OCI-LY1 (cell line): ENCODE measurements at regions not wholly inside any gene's neighbourhood (a gene's known extent, or its start where the extent isn't known, plus 50 kb on each side); places are given as distances from the start of the nearest gene placed in this dataset.

Experiments
- H2AFZ ChIP-seq: fragments of 200-600 bp; sonication (generic), shearing (Covaris generic); 2 replicates; pipeline ENCODE4 v1.6.0; 2014; ENCODE audit warnings: antibody characterized with exemption, mild to moderate bottlenecking, low read length
- H3F3A ChIP-seq: fragments of 200-600 bp; sonication (generic), shearing (Covaris generic); 2 replicates; pipeline ENCODE4 v1.6.0; 2014; ENCODE audit warnings: mild to moderate bottlenecking, antibody characterized with exemption, low read length, moderate library complexity; ENCODE audit not compliant: insufficient read depth
- H3K27ac ChIP-seq: fragments of 200-600 bp; sonication (generic); 2 replicates; pipeline ENCODE4 v1.5.1; 2014; ENCODE audit warnings: low read length, mixed run types, mild to moderate bottlenecking, low read depth; ENCODE audit not compliant: poor library complexity, severe bottlenecking
- H3K27me3 ChIP-seq: fragments of 200-600 bp; sonication (generic); 2 replicates; pipeline ENCODE4 v1.6.0; 2014; ENCODE audit warnings: antibody characterized with exemption, mild to moderate bottlenecking, low read length, moderate library complexity; ENCODE audit not compliant: insufficient read depth
- H3K36me3 ChIP-seq: fragments of 200-600 bp; sonication (generic); 2 replicates; pipeline ENCODE4 v1.6.1; 2014; ENCODE audit warnings: mild to moderate bottlenecking, antibody characterized with exemption, low read length, moderate library complexity, mixed read lengths; ENCODE audit not compliant: insufficient read depth
- H3K4me1 ChIP-seq: fragments of 200-600 bp; sonication (generic); 2 replicates; pipeline ENCODE4 v1.5.1; 2014; ENCODE audit warnings: mild to moderate bottlenecking, low read length, moderate library complexity; ENCODE audit not compliant: insufficient read depth, severe bottlenecking
- H3K4me2 ChIP-seq: fragments of 200-600 bp; sonication (generic), shearing (Covaris generic); 2 replicates; pipeline ENCODE4 v1.6.1; 2014; ENCODE audit warnings: low read length
- H3K4me3 ChIP-seq: fragments of 200-600 bp; sonication (generic); 2 replicates; pipeline ENCODE4 v1.5.1; 2014; ENCODE audit warnings: low read length, low read depth, mild to moderate bottlenecking, mixed read lengths; ENCODE audit not compliant: poor library complexity, severe bottlenecking
- H3K79me2 ChIP-seq: fragments of 200-600 bp; shearing (Covaris generic); 2 replicates; pipeline ENCODE4 v1.6.1; 2016; ENCODE audit warnings: mixed run types, low read length, mixed read lengths; ENCODE audit not compliant: insufficient read depth
- H3K9ac ChIP-seq: fragments of 200-600 bp; sonication (generic), shearing (Covaris generic); 2 replicates; pipeline ENCODE4 v1.6.1; 2014; ENCODE audit warnings: mild to moderate bottlenecking, low read length, mixed read lengths
- H3K9me2 ChIP-seq: fragments of 200-600 bp; sonication (generic), shearing (Covaris generic); 2 replicates; pipeline ENCODE4 v1.6.1; 2014; ENCODE audit warnings: low read depth, mild to moderate bottlenecking, low read length, mixed read lengths
- H3K9me3 ChIP-seq: fragments of 200-600 bp; shearing (Covaris generic); 2 replicates; pipeline ENCODE4 v1.6.1; 2014; ENCODE audit warnings: low read length, mixed read lengths
- H4K20me1 ChIP-seq: fragments of 200-600 bp; sonication (generic), shearing (Covaris generic); 2 replicates; pipeline ENCODE4 v1.6.0; 2016; ENCODE audit warnings: mild to moderate bottlenecking, low read length; ENCODE audit not compliant: insufficient read depth
- EZH2 ChIP-seq: fragments of 200-600 bp; sonication (generic), shearing (Covaris generic); IDR thresholded peaks from 2 replicates; pipeline ENCODE4 v1.8.0; 2017; ENCODE audit warnings: borderline replicate concordance, mixed run types, mild to moderate bottlenecking, antibody characterized with exemption, low read length, moderate library complexity, mixed read lengths
- TF ChIP-seq, protein P1 (sequence below): fragments of 200-600 bp; sonication (generic), shearing (Covaris generic); IDR thresholded peaks from 2 replicates; pipeline ENCODE4 v1.5.1; 2017; ENCODE audit warnings: mild to moderate bottlenecking, antibody characterized with exemption, low read length, moderate library complexity, mixed read lengths

DNA sequence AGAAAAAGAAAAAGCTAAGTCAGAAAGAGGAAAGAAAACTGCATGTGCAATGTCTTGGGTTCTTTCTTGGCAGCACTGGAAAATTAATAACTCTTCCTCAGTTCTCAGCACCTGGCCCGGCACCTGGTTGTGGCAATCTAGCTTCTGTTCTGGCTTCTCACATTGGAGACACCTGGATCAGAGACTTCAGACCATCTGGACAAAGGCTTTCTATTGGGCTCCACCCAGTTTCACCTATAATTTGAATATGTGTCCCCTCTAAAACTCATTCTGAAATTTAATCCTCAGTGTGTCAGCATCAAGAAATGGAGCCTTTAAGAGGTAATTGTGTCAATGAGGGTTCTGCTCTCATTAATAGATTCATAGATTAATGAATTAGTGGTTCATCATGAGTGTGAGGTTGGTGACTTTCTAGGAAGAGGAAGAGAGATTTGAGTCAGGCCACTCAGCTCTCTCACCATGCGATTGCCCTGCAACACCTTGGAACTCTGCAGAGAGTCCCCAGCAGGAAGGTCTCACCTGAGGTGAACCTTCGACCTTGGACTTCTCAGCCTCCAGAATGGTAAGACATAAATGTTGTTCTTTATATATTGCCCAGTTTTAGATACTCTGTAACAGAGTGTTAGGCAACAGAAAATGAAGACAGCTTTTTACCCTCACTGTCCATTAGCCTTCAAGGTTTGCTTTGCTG lies 679.9 kb downstream of the NTRK3 start:
- TF ChIP-seq, protein P1, sequence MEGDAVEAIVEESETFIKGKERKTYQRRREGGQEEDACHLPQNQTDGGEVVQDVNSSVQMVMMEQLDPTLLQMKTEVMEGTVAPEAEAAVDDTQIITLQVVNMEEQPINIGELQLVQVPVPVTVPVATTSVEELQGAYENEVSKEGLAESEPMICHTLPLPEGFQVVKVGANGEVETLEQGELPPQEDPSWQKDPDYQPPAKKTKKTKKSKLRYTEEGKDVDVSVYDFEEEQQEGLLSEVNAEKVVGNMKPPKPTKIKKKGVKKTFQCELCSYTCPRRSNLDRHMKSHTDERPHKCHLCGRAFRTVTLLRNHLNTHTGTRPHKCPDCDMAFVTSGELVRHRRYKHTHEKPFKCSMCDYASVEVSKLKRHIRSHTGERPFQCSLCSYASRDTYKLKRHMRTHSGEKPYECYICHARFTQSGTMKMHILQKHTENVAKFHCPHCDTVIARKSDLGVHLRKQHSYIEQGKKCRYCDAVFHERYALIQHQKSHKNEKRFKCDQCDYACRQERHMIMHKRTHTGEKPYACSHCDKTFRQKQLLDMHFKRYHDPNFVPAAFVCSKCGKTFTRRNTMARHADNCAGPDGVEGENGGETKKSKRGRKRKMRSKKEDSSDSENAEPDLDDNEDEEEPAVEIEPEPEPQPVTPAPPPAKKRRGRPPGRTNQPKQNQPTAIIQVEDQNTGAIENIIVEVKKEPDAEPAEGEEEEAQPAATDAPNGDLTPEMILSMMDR: no peak
- TF ChIP-seq EZH2: no peak
- H3K36me3 ChIP-seq: no peaks in the 10 kb centered on the region
- no peak overlapping the region for H3K9ac ChIP-seq
- H3K27ac ChIP-seq: no peak overlapping the region
- no peak overlapping the region for H3K4me2 ChIP-seq
- H2AFZ ChIP-seq: no peak overlapping the region
- H3K9me3 ChIP-seq: no peaks in the 10 kb centered on the region
- H3K4me3 ChIP-seq: no peak overlapping the region
- H3F3A ChIP-seq: no peaks in the 10 kb centered on the region
- H3K27me3 ChIP-seq: no peaks in the 10 kb centered on the region
- no peaks in the 10 kb centered on the region for H3K4me1 ChIP-seq
- H3K9me2 ChIP-seq: no peaks in the 10 kb centered on the region
- no peaks in the 10 kb centered on the region for H3K79me2 ChIP-seq
- no peaks in the 10 kb centered on the region for H4K20me1 ChIP-seq

DNA sequence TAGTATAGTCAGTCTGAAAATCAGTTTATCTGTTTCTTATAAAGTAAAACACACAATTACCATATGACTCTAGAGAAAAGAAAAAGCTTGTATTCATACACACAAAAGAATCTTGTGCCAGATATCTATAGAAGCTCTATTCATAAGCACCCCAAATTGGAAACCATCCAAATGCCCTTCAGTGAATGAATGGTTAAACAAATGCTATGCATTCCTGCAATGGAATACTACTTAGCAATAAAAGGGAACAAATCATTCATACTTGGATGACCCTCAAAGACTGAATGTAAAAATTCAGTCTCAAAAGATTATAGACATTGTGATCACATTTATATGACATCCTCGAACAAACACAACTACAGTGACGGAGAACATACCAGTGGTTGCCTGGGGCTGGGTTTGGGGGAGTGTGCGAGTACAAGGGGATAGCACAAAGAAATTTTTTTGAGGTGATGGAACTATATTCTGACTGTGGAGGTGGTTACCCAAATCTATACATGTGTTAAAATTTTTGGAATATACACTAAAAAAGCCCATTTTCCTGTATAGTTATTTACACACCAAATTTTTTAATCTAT lies 680.6 kb downstream of the NTRK3 start:
- Histone ChIP-seq H3K36me3 (no peaks in the 10 kb centered on the region), H2AFZ (no peak overlapping the region), H3F3A (no peaks in the 10 kb centered on the region), H4K20me1 (no peaks in the 10 kb centered on the region), H3K79me2 (no peaks in the 10 kb centered on the region), H3K9ac (no peak overlapping the region), H3K27me3 (no peaks in the 10 kb centered on the region), H3K27ac (no peak overlapping the region), H3K4me3 (no peak overlapping the region), H3K4me2 (no peak overlapping the region), H3K9me3 (no peaks in the 10 kb centered on the region), H3K4me1 (no peaks in the 10 kb centered on the region), H3K9me2 (no peaks in the 10 kb centered on the region)
- TF ChIP-seq, protein P1: no peak
- TF ChIP-seq EZH2: no peak

DNA sequence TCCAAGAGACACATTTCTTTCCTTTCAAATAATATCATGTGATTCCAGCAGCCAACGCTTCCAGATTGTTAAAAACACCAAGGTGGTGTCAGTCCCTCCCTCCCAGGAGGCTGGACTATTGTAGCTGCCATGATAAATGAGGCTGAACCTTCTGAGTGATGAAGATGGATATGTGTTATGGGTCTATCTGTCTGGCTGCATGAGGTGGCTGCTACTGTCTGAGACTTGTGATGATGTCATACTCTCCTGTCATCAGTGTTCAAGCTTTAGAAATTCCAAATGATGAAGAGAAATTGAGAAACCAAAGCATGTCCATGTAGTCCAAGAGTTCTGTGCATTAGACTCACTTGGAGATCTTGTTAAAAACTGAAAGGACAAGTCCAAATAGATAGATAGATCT lies 683.0 kb downstream of the NTRK3 start:
- no peaks in the 10 kb centered on the region for H3K27me3 ChIP-seq
- no peaks in the 10 kb centered on the region for H3K4me1 ChIP-seq
- H3K36me3 ChIP-seq: no peaks in the 10 kb centered on the region
- no peaks in the 10 kb centered on the region for H3F3A ChIP-seq
- H2AFZ ChIP-seq: no peak overlapping the region
- H4K20me1 ChIP-seq: no peaks in the 10 kb centered on the region
- TF ChIP-seq, protein P1: no peak
- TF ChIP-seq EZH2: no peak
- no peak overlapping the region for H3K4me2 ChIP-seq
- H3K9ac ChIP-seq: no peak overlapping the region
- H3K9me3 ChIP-seq: no peaks in the 10 kb centered on the region
- H3K79me2 ChIP-seq: no peaks in the 10 kb centered on the region
- no peaks in the 10 kb centered on the region for H3K9me2 ChIP-seq
- H3K27ac ChIP-seq: no peak overlapping the region
- no peak overlapping the region for H3K4me3 ChIP-seq
